WTC11 (cell line): ENCODE measurements at regions not wholly inside any gene's neighbourhood (a gene's known extent, or its start where the extent isn't known, plus 50 kb on each side); places are given as distances from the start of the nearest gene placed in this dataset.

Experiments
- ARID4B ChIP-seq: sonication (generic); formaldehyde crosslinking; IDR thresholded peaks from 2 replicates; pipeline ENCODE4 v1.8.0; 2023; ENCODE audit warnings: missing genetic modification reagents, mild to moderate bottlenecking, borderline replicate concordance
- ATF1 ChIP-seq: sonication (generic); formaldehyde crosslinking; IDR thresholded peaks from 2 replicates; pipeline ENCODE4 v1.8.1; 2023; ENCODE audit warnings: mild to moderate bottlenecking, moderate library complexity, missing genetic modification reagents
- CTCF ChIP-seq: fragments of 200-600 bp; IDR thresholded peaks from 2 replicates; pipeline ENCODE4 v1.8.0; 2022; ENCODE audit warnings: antibody characterized with exemption
- E2F4 ChIP-seq: sonication (generic); formaldehyde crosslinking; IDR thresholded peaks from 2 replicates; pipeline ENCODE4 v1.8.1; 2022; ENCODE audit warnings: low read depth, mild to moderate bottlenecking, moderate library complexity, missing genetic modification reagents, borderline replicate concordance
- JUN ChIP-seq: sonication (generic); formaldehyde crosslinking; IDR thresholded peaks from 2 replicates; pipeline ENCODE4 v1.8.0; 2023; ENCODE audit warnings: mild to moderate bottlenecking, missing genetic modification reagents
- MAX ChIP-seq: sonication (generic); formaldehyde crosslinking; IDR thresholded peaks from 2 replicates; pipeline ENCODE4 v1.8.0; 2022; ENCODE audit warnings: mild to moderate bottlenecking, missing genetic modification reagents
- SOX15 ChIP-seq: fragments of 250-450 bp; sonication (Bioruptor Pico); IDR thresholded peaks from 2 replicates; pipeline ENCODE4 v1.9.0; 2021; ENCODE audit warnings: mild to moderate bottlenecking
- USF2 ChIP-seq: sonication (generic); formaldehyde crosslinking; IDR thresholded peaks from 2 replicates; pipeline ENCODE4 v1.8.1; 2023; ENCODE audit warnings: mild to moderate bottlenecking, missing genetic modification reagents, moderate library complexity
- ZNF232 ChIP-seq: sonication (generic); formaldehyde crosslinking; IDR thresholded peaks from 2 replicates; pipeline ENCODE4 v1.8.0; 2022; ENCODE audit warnings: mild to moderate bottlenecking, missing genetic modification reagents
- TF ChIP-seq, protein P1 (sequence below): sonication (generic); formaldehyde crosslinking; IDR thresholded peaks from 2 replicates; pipeline ENCODE4 v1.8.1; 2023; ENCODE audit warnings: mild to moderate bottlenecking, missing genetic modification reagents

GRCh38 chr5:144549580-144549979 is 378.9 kb downstream of the KCTD16 start:
- TF ChIP-seq CTCF (no peak), MAX (CRISPR knock-in tag) (no peak), ZNF232 (CRISPR knock-in tag) (no peak), ATF1 (no peak), ARID4B (CRISPR knock-in tag) (no peak), USF2 (no peak), SOX15 (CRISPR knock-in tag) (no peak), E2F4 (CRISPR knock-in tag) (no peak), JUN (CRISPR knock-in tag) (no peak)
- TF ChIP-seq, protein P1, sequence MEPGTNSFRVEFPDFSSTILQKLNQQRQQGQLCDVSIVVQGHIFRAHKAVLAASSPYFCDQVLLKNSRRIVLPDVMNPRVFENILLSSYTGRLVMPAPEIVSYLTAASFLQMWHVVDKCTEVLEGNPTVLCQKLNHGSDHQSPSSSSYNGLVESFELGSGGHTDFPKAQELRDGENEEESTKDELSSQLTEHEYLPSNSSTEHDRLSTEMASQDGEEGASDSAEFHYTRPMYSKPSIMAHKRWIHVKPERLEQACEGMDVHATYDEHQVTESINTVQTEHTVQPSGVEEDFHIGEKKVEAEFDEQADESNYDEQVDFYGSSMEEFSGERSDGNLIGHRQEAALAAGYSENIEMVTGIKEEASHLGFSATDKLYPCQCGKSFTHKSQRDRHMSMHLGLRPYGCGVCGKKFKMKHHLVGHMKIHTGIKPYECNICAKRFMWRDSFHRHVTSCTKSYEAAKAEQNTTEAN = no peak
